GM12878 (cell line): ENCODE measurements at regions not wholly inside any gene's neighbourhood (a gene's known extent, or its start where the extent isn't known, plus 50 kb on each side); places are given as distances from the start of the nearest gene placed in this dataset.

Experiments used
- ATAC-seq: fragments of 200-7000 bp; cut with Tn5 transposase; 3 replicates; pipeline ENCODE4 v1.9.1; 2020; ENCODE audit warnings: mild to moderate bottlenecking, moderate library complexity
- BruUV-seq: library from RNA; stranded (reverse); fragments of 400-500 nt; replicated peaks from 2 replicates; lab custom pipeline; 2021; lab: Mats Ljungman, UMichigan
- CTCF ChIA-PET: fragments of 300-600 bp; sonication (Branson Sonifier 250); formaldehyde crosslinking; extraction: SDS; loops from one replicate; lab custom pipeline; 2021; ENCODE audit warnings: inconsistent platforms; lab: Yijun Ruan, JAX
- POLR2A ChIA-PET: fragments of 350-600 bp; formaldehyde crosslinking; extraction: SDS; loops from one replicate; lab custom pipeline; 2021; ENCODE audit warnings: inconsistent platforms; lab: Charles Lee
- RAD21 ChIA-PET: fragments of 300-600 bp; sonication (Branson Sonifier 250); formaldehyde crosslinking; loops from one replicate; lab custom pipeline; 2023; ENCODE audit warnings: antibody characterized with exemption; ENCODE audit not compliant: unreplicated experiment; lab: Charles Lee
- SMC1A ChIA-PET: fragments of 300-600 bp; sonication (Branson Sonifier 250); formaldehyde crosslinking; loops from one replicate; lab custom pipeline; 2023; ENCODE audit not compliant: unreplicated experiment, uncharacterized antibody; lab: Charles Lee
- DNase-seq: peaks from one replicate; pipeline ENCODE4 v3.0.0-alpha.2; 2011; ENCODE audit warnings: low read depth, low spot score
- FAIRE-seq: peaks from 3 replicates; lab custom pipeline; 2011; peaks lifted over from hg19 to GRCh38; lab: Jason Lieb, UNC
- H2AFZ ChIP-seq: 2 replicates; pipeline ENCODE4 v1.6.0; 2011; ENCODE audit warnings: low read depth, low read length, control low read depth; ENCODE audit not compliant: control insufficient read depth
- H3K27ac ChIP-seq: 2 replicates; pipeline ENCODE4 v1.5.1; 2011; ENCODE audit warnings: control low read depth; ENCODE audit not compliant: control insufficient read depth, insufficient read depth
- H3K27me3 ChIP-seq, 2 experiments: replicated peaks in 1 of 2; 2 replicates each; pipeline versions ENCODE4 v1.6.0 to v1.6.1; 2011; ENCODE audit warnings: low read length in 1 of 2; ENCODE audit not compliant: control insufficient read depth in 2 of 2, insufficient read depth in 2 of 2
- H3K36me3 ChIP-seq, 2 experiments: 2 replicates each; pipeline ENCODE4 v1.5.1; 2011; ENCODE audit warnings: low read length in 1 of 2; ENCODE audit not compliant: control insufficient read depth in 2 of 2, insufficient read depth in 2 of 2
- H3K4me1 ChIP-seq: 2 replicates; pipeline ENCODE4 v1.6.1; 2011; ENCODE audit warnings: mild to moderate bottlenecking, low read length, moderate library complexity, mixed read lengths; ENCODE audit not compliant: control insufficient read depth, insufficient read depth
- H3K4me2 ChIP-seq: 2 replicates; pipeline ENCODE4 v1.6.0; 2011; ENCODE audit warnings: control low read depth; ENCODE audit not compliant: control insufficient read depth, insufficient read depth
- H3K4me3 ChIP-seq: fragments of 200-600 bp; sonication (generic); 2 replicates; pipeline ENCODE4 v1.5.1; 2016
- H3K79me2 ChIP-seq: 2 replicates; pipeline ENCODE4 v1.6.0; 2011; ENCODE audit warnings: low read length; ENCODE audit not compliant: control insufficient read depth, insufficient read depth
- H3K9ac ChIP-seq: 2 replicates; pipeline ENCODE4 v1.8.0; 2011; ENCODE audit warnings: low read length, control low read depth, mixed read lengths; ENCODE audit not compliant: control insufficient read depth, insufficient read depth
- H3K9me3 ChIP-seq: replicated peaks from 3 replicates; pipeline ENCODE4 v1.5.1; 2011; ENCODE audit warnings: mild to moderate bottlenecking, low read length; ENCODE audit not compliant: control insufficient read depth, insufficient read depth
- H4K20me1 ChIP-seq: 2 replicates; pipeline ENCODE4 v1.6.0; 2011; ENCODE audit not compliant: control insufficient read depth, insufficient read depth
- BACH1 ChIP-seq: fragments of 450-650 bp; IDR thresholded peaks from 2 replicates; pipeline ENCODE4 v1.6.1; 2017; ENCODE audit warnings: mild to moderate bottlenecking, borderline replicate concordance
- EGR1 ChIP-seq, 2 experiments: IDR thresholded peaks; 1 replicate in 1 of 2; 2 replicates in 1 of 2; pipeline ENCODE4 v1.6.1; 2011 to 2012; ENCODE audit warnings: low read depth in 2 of 2, low read length in 2 of 2, borderline replicate concordance in 1 of 2, mild to moderate bottlenecking in 1 of 2, moderate library complexity in 1 of 2
- ESRRA ChIP-seq: IDR thresholded peaks from 2 replicates; pipeline ENCODE4 v1.6.1; 2012; ENCODE audit warnings: mild to moderate bottlenecking, low read length, improper control_type of control experiment
- NFYA ChIP-seq: IDR thresholded peaks from 2 replicates; pipeline ENCODE4 v1.6.1; 2011; ENCODE audit warnings: low read depth, mild to moderate bottlenecking, low read length, improper control_type of control experiment, borderline replicate concordance
- SIX5 ChIP-seq: IDR thresholded peaks from 2 replicates; pipeline ENCODE4 v1.6.1; 2011; ENCODE audit warnings: mild to moderate bottlenecking, low read depth, low read length, moderate library complexity; ENCODE audit not compliant: severe bottlenecking
- SP1 ChIP-seq: IDR thresholded peaks from one replicate; pipeline ENCODE4 v1.6.1; 2011; ENCODE audit warnings: low read depth, low read length
- SREBF2 ChIP-seq: IDR thresholded peaks from 2 replicates; pipeline ENCODE4 v1.6.1; 2012; ENCODE audit warnings: mild to moderate bottlenecking, low read length
- SRF ChIP-seq, 2 experiments: IDR thresholded peaks; 2 replicates each; pipeline ENCODE4 v1.6.1; 2011; ENCODE audit warnings: low read depth in 2 of 2, low read length in 2 of 2, mild to moderate bottlenecking in 1 of 2, moderate library complexity in 1 of 2
- WGBS: methylation state at CpG from one replicate; pipeline ENCODE4 v1.1.6; 2016; ENCODE audit warnings: low lambda C conversion rate; ENCODE audit not compliant: insufficient replicate concordance, insufficient coverage; ENCODE audit errors: missing lambda C conversion rate; 5-methylcytosine and 5-hydroxymethylcytosine counted together
- in situ Hi-C: fragments of 300-500 bp; cut with MboI; formaldehyde crosslinking; loops from 9 replicates; pipeline ENCODE4 v1.14.3; 2018; ENCODE audit warnings: mixed read lengths
- intact Hi-C: fragments of 100-400 bp; cut with micrococcal nuclease; formaldehyde crosslinking; loops from one replicate; pipeline ENCODE4 v1.14.2; 2022; ENCODE audit not compliant: unreplicated experiment
- TF ChIP-seq, protein P1 (sequence below): fragments of 450-650 bp; IDR thresholded peaks from 2 replicates; pipeline ENCODE4 v1.6.1; 2018; ENCODE audit warnings: mild to moderate bottlenecking, low read depth, moderate library complexity; ENCODE audit not compliant: partially characterized antibody
- TF ChIP-seq, protein P2 (sequence below): fragments of 450-650 bp; IDR thresholded peaks from 2 replicates; pipeline ENCODE4 v1.6.1; 2017; ENCODE audit warnings: antibody characterized with exemption, mild to moderate bottlenecking, moderate library complexity

DNA sequence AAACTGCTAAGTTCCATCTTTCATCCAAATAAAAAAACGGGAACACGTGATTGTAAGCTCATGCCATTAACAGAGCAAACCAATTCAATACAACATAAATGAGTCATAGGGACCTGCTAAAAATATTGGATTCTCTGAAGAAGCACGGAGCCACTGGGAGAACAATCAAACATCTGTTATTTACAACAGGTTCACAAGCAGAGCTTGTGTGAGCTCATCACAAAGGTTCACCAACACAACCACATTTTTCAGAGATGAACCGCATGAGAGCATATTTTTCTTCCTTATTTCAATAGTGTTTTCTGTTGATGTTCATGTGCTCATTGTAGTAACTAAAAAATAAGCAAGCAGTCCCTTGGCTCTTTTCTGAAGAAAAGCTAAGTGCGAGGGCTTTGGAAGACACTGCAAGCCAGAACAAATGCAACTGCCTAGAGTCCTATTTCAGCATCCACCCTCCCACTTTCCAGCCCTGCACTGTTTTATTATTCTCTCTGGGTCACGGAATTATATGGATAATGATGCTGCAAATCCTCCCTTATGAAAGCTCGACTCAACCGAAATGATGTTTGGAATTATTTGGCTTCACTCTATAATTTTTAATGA, 545.8 kb downstream of the LIG4 start:
- Histone ChIP-seq H3K9ac (no peak overlapping the region), H4K20me1 (no peaks in the 10 kb centered on the region), H3K36me3 (no peaks in the 10 kb centered on the region), H3K27ac (no peak overlapping the region), H3K9me3 (no peaks in the 10 kb centered on the region), H3K4me1 (no peaks in the 10 kb centered on the region), H2AFZ (no peak overlapping the region), H3K27me3 (no peaks in the 10 kb centered on the region), H3K4me2 (no peak overlapping the region), H3K4me3 (no peak overlapping the region), H3K79me2 (no peaks in the 10 kb centered on the region)
- CTCF ChIA-PET = interaction anchor here (1.3 to 1.9 kb wide), 3 partner anchors 20 to 486 kb away, joined by 5 to 6 read pairs (median 5); no protein-coding TSS in a partner anchor
- SMC1A ChIA-PET = interaction anchor here (0.6 kb wide), 1 partner anchor 1139 kb away, joined by 3 read pairs; no protein-coding TSS in a partner anchor
- in situ Hi-C loops (no loop called here), intact Hi-C loops (no loop called here)
- DNase-seq (no peak), FAIRE-seq (no peak), ATAC-seq (no peak)
- no TSS peak for BruUV-seq
- 28% methylated on average over 8 of the region's 8 CpGs for WGBS
- RAD21 ChIA-PET = no interaction called here
- TF ChIP-seq SP1 (no peak), BACH1 (no peak), EGR1 (IDR thresholded peaks at IDR 0.05; ENCODE audit: borderline replicate concordance in 1 of 2, low read depth in 2 of 2, low read length in 2 of 2) (no peak), SREBF2 (no peak), ESRRA (no peak), SRF (IDR thresholded peaks at IDR 0.05; ENCODE audit: low read depth in 2 of 2, low read length in 2 of 2) (no peak), SIX5 (no peak), NFYA (no peak)
- TF ChIP-seq, protein P1, sequence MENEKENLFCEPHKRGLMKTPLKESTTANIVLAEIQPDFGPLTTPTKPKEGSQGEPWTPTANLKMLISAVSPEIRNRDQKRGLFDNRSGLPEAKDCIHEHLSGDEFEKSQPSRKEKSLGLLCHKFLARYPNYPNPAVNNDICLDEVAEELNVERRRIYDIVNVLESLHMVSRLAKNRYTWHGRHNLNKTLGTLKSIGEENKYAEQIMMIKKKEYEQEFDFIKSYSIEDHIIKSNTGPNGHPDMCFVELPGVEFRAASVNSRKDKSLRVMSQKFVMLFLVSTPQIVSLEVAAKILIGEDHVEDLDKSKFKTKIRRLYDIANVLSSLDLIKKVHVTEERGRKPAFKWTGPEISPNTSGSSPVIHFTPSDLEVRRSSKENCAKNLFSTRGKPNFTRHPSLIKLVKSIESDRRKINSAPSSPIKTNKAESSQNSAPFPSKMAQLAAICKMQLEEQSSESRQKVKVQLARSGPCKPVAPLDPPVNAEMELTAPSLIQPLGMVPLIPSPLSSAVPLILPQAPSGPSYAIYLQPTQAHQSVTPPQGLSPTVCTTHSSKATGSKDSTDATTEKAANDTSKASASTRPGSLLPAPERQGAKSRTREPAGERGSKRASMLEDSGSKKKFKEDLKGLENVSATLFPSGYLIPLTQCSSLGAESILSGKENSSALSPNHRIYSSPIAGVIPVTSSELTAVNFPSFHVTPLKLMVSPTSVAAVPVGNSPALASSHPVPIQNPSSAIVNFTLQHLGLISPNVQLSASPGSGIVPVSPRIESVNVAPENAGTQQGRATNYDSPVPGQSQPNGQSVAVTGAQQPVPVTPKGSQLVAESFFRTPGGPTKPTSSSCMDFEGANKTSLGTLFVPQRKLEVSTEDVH = no peak
- TF ChIP-seq, protein P2, sequence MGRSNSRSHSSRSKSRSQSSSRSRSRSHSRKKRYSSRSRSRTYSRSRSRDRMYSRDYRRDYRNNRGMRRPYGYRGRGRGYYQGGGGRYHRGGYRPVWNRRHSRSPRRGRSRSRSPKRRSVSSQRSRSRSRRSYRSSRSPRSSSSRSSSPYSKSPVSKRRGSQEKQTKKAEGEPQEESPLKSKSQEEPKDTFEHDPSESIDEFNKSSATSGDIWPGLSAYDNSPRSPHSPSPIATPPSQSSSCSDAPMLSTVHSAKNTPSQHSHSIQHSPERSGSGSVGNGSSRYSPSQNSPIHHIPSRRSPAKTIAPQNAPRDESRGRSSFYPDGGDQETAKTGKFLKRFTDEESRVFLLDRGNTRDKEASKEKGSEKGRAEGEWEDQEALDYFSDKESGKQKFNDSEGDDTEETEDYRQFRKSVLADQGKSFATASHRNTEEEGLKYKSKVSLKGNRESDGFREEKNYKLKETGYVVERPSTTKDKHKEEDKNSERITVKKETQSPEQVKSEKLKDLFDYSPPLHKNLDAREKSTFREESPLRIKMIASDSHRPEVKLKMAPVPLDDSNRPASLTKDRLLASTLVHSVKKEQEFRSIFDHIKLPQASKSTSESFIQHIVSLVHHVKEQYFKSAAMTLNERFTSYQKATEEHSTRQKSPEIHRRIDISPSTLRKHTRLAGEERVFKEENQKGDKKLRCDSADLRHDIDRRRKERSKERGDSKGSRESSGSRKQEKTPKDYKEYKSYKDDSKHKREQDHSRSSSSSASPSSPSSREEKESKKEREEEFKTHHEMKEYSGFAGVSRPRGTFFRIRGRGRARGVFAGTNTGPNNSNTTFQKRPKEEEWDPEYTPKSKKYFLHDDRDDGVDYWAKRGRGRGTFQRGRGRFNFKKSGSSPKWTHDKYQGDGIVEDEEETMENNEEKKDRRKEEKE = no peak
- POLR2A ChIA-PET = no interaction called here
